Gastrocnemius medialis (tissue), 4 donors: ENCODE measurements at regions not wholly inside any gene's neighbourhood (a gene's known extent, or its start where the extent isn't known, plus 50 kb on each side); places are given as distances from the start of the nearest gene placed in this dataset.
A peak's percentile ranks its signal among the peaks of the same experiment; 100 is the strongest.

ENCODE experiments used
- CTCF ChIP-seq, 5 experiments: fragments of 450-650 bp in 3 of 5; fragments of 200-600 bp in 2 of 5; sonication (generic) in 2 of 5; IDR thresholded peaks in 4 of 5; conservative IDR thresholded peaks in 1 of 5; 1 replicate in 4 of 5; 2 replicates in 1 of 5; pipeline ENCODE4 v1.5.1; 2016 to 2019; ENCODE audit warnings: antibody characterized with exemption in 5 of 5, mild to moderate bottlenecking in 3 of 5, moderate library complexity in 3 of 5
- POLR2A ChIP-seq, 2 donors: fragments of 450-650 bp; IDR thresholded peaks; one replicate each; pipeline ENCODE4 v1.6.1; 2017; ENCODE audit warnings: antibody characterized with exemption in 2 of 2, mild to moderate bottlenecking in 2 of 2, moderate library complexity in 2 of 2

DNA sequence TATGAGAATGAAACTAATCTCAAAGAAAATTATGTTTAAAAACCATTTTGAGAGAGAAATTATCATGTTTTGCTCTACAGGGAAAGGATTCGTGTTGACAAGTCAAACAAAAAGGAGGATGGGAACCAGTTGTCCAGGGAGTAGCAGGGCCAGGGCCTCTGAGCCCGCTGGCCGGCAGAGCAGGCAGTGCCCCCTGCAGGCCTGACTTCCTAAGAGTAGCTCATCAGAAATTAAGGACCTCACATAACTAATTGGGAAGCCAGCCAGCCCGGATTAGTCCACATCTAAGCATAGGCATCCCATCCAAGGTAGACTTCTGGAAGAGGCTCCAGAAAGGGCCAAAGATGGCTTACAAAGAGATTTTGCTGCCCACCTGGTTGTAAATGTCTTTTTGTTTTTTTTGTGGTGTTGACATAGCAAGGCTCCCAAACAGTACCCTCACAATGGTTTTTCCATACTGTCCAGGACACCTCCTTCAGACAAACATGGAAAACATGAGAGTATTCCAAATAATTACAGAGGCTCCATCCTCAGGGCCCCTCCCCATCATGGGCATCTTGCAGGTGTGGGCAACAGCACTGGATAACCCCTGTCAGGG lies 241.2 kb upstream of the TANK start:
- peak in 2 of 5 experiments; percentile 36 to 44 for TF ChIP-seq CTCF (IDR thresholded peaks at IDR 0.05 in 4 of 5, conservative IDR thresholded peaks at IDR 0.05 in 1 of 5)
- no peak for TF ChIP-seq POLR2A (IDR thresholded peaks at IDR 0.05)
